Activated T-helper 9 cell treated with anti-CD3 and anti-CD28 coated beads, Interleukin-2, amount 50 U/mL, for 16 hours (primary cell): ENCODE measurements at regions not wholly inside any gene's neighbourhood (a gene's known extent, or its start where the extent isn't known, plus 50 kb on each side); places are given as distances from the start of the nearest gene placed in this dataset.
"Not testable (repeated sequence)": the region's sequence is repeated elsewhere in the genome, so short reads cannot be mapped to it uniquely, and the experiment has no call there.

ENCODE experiments used
- DNase-seq: peaks from one replicate; pipeline ENCODE4 v3.0.0-alpha.2; 2020; ENCODE audit warnings: low read depth

DNA sequence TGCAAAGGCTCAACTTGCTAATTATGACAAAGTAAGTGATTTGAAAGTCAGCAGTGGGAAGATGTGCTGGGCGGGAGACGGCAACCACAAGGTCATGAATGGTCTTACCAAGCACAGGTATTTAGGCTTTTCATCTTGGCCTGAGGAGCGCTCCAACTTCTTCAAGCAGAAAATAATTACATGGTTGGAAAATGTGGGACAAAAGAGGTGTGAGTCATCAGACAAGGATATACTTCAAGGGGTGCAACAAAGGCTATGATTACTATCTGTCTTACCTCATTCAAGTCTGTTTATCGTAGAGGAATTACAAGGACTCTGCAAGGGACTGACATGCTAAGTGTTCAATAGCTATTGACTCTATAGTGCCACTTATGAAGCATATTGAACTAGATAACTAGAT is 2005.7 kb downstream of the MRPL39 start:
- DNase-seq: no peak

DNA sequence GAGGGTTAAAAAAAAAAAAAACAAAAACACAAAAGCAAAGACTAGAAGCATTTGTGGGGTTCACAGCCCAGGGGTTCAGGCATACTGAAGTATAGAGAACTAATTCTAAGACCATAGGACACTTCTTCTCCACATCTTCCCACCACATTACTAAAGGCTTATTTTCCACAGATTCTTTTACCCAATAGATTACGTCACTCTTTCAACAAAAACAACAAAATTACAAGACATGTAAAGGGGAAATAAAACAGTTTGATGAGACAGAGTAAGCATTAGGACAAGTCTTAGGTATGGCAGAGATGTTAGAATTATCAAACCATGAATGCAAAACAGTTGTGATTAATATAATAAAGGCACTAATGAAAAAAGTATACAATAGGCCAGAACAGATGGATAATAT is 2013.7 kb downstream of the MRPL39 start:
- no peak for DNase-seq

DNA sequence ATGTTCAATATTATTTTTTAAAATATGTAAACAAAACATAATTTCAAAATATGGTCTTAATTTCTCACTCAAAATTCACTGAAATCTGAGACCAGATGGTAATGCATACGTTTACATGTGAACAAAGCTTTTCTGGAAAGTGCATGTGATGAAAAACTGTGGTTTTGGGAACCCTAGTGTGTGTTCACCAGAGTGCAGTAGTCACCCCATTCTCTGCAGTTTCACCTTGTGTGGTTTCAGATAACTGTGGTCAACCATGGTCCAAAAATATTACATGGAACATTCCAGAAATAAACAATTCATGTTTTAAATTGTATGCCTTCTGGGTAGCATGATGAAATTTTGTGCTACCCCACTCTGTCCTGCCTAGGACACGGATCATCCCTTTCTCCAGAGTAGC is 2021.9 kb downstream of the MRPL39 start:
- DNase-seq: no peak

DNA sequence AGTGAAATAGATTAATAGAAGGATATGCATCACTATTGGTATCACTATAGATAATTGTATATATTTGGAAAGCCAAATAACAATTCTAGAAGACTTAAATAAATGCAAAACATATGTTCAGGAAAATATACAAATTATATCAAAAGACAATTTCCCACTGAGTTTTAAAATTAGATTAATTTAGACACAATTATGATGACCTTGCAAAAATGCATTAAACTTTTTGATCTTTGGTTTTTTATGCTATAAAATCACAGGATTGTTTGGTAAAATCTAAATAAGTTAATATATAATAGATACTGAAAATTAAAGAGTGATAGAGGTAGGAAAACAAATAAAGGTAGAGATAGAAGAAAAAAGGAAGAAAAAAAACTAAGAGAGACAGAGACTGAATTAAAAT is 2027.7 kb downstream of the MRPL39 start:
- DNase-seq: no peak

DNA sequence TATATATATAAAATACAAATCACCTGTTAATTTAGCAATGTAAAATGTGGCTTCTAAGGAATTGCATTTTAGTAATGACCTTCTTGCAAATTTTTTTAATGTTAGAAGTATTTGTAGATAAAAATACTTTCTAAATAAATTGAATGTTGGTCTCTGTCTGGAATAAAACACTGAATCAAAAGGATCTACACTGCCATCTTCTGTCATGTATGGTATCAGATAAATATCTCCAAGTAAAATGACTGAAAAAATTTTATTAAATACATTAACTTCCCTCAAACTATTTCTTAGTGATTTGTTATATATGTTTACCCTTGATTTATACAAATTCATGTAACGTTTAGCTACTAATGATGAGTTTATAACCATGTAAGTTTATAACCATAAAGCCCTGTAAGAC is 2029.3 kb downstream of the MRPL39 start:
- no peak for DNase-seq

DNA sequence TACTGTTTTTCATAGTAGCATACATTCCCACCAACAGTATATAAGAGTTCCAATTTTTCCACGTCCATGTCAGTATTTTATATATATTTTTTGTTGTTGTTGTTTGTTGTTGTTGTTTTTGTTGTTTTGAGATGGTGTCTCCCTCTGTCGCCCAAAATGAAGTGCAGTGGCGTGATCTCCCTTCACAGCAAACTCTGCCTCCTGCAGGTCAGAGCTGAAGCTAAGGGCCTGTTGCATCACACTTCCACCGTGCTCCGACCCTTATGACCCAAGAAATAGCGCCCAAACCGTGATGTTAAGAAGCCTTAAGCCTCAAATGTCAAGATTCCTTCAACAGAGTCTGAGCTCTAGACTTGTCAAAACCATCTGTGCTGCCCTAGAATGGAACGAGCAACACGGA is 2032.3 kb downstream of the MRPL39 start:
- DNase-seq: no peak

DNA sequence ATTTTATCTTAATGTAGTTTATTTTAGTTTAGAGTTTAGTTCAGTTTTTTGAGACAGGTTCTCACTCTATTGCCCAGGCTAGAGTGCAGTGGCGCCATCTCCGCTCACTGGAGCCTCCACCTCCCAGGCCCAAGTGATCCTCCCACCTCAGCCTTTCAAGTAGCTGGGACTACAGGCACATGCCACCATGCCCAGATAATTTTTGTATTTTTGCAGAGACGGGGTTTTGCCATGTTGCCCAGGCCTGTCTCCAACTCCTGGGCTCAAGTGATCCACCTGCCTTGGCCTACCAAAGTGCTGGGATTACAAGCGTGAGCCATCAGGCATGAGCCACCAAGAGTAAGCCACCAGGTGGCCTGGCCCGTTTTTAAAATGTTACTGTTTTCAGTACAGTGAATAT is 2058.4 kb downstream of the MRPL39 start:
- DNase-seq: not testable (repeated sequence)

DNA sequence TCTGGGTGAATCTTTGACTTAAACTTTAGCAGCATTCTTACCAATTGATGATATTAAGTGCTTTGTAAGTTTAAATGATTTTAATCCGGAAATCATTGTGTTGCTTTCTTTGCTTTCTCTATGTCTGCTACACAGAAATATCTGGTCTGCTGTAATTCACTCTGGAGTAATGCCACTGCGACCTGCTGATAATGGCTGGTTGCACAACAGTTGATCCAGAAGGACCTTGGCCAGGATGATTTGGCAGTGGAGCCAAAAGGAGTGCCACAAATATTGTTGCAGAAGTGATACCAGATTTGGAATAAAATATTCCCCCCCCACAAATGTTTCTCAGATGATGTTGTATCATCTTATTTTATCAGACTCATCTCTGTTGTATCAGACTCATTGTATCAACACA is 2063.9 kb downstream of the MRPL39 start:
- no peak for DNase-seq

DNA sequence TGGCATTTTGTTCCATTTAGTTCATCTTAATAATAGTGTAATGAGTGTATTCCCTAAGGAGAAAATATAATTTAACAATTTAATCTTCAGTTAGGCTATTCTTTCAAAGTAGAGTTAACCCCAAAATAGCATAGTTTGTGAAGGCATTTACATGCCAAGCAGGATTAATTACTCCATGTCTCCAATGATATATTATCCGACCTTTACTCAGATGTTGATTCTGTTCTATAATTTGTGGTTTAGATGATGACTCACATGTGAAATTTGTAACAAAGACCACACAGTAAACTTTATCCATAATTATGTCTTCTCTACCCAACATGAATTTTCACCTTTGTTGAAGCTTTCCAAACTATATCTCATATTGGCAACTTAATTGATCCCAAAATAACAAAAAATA is 2065.2 kb downstream of the MRPL39 start:
- no peak for DNase-seq

DNA sequence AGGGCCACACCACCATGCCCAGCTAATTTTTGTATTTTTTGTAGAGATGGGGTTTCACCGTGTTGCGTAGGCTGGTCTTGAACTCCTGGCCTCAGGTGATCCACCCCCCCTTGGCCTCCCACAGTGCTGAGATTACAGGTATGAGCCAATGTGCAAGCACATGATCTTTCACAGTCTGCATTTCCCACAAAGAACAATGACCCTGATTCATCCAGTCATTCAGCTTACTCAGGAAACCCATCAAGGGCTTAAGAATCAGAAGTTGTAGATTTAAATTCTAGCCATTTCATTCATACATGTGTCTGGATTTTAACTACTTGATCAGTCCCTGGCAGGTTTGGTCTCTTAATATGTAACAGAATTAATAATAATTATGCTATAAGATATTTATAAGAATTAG is 2065.7 kb downstream of the MRPL39 start:
- DNase-seq: no peak

DNA sequence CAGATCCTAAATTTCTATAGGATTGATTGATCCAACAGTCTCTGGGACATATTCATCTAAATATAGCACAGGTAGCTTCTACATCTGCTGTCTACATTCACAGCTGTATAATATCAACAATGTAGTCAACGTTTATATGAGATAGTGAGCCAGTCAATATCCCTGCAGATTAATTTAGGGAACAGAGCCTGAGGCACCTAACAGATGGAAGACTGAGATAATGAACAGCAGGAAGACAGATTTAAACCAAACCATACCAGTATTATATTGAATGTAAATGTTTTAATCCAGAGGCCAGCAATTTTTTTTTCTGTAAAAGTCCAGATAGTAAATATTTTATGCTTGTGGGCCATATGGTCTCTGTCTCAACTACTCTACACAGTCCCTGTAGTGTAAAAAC is 2072.4 kb downstream of the MRPL39 start:
- DNase-seq: no peak

DNA sequence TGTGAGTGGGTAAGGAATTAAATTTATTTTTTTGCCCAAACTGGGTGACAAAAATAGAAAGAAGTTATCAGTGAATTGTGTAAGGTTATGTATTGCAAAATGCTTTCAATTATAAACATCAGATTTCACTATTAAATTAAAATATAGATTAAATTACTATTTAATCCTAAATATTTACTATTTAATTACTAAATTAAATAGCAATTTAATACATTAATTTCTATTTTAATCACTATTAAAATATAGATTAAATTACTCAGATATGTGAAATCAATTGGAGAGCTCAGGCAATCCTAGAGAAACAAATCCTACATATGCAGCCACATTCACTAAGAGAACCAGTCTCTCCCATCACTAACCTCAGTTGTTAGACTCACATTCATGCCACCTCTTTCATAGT is 2075.8 kb downstream of the MRPL39 start:
- no peak for DNase-seq

DNA sequence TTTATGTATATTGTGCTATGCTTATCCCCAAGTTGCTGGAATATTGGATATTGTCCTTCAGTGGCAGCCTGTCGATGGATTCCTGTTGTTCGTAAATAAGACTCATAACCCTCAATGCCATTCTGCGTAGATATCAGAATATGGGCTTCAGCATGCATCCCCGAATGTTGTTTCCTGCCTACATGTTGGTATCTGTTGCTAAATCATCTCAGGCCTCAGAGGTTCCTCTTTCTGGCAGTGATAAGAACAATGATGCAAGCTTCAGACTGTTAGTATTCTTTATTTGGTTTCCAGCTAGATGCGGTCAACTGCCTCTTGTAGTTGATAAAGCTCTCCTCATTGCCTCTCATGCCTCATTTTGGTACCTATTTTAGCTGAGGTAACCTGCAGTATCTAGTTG is 2082.6 kb downstream of the MRPL39 start:
- DNase-seq: no peak

DNA sequence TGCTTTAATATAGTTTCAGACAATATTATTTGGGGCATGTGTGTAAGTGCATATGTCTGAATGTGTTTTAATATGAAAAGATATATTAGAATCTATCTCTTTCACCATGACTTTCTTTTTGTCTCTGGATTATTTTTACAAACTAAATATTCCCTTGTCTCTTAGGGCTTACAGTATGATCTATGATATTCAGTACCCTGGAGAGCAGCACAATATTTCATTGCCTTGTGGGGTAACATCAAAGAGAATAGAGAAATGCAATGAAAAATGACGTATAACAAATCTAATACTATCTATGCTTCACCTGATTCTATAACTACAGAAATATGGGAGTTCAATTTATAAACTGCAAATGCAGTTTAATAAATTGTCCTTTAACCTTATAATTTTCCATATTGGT is 2084.5 kb downstream of the MRPL39 start:
- DNase-seq: no peak

DNA sequence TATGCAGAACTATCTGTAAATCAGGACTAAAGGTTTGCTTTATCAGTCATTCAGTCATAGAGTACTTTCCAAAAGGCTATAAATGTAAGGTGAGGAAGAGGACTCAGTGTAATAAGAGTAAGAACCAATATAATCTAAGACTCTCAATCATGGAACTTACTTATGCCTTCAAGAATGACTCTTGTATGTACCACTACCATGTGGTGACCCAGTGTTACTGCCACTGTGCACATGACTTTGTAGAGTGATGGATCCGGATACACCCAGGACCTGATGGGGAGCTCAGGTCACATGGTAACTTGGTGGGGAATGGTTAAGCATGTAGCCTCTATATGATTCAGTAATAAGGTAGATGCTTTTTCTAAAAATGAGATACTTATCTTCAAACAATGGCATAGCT is 2099.8 kb downstream of the MRPL39 start:
- DNase-seq: no peak

DNA sequence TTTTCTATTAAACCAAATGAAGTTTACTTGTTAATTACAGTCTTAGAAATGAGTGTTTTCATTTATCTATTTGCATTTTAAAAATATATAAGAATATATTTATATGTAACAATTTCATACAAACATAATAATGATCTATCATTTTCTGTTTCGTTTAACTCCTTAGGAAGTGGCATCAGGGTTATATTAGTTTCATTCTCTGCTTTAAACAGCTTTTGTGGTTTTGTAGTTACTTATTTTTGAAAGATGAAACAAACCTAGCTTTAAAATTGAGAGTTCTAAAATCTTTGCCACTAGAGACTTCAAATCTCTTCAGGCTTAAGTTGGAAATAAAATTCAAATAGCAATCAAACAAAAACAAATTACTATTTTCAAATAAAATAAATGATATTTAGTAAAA is 2110.6 kb downstream of the MRPL39 start:
- no peak for DNase-seq

DNA sequence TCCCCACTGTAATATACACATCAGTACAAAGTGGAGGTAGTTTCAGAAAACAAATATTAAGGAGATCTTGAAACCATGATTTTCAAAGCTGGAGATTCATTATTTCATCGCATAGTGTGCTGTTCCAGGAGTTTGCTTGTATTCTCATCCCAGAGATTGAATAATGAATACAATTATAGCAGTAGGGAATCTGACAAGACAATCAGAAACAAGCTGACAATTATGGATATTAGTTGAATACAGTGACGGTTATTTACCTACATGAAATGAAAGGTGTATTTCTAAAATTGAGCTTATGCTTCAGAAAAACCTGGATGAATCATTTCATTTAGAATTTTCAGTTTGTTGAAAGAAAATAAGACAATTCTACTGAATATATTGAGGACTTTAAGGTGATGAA is 2119.0 kb downstream of the MRPL39 start:
- DNase-seq: no peak

DNA sequence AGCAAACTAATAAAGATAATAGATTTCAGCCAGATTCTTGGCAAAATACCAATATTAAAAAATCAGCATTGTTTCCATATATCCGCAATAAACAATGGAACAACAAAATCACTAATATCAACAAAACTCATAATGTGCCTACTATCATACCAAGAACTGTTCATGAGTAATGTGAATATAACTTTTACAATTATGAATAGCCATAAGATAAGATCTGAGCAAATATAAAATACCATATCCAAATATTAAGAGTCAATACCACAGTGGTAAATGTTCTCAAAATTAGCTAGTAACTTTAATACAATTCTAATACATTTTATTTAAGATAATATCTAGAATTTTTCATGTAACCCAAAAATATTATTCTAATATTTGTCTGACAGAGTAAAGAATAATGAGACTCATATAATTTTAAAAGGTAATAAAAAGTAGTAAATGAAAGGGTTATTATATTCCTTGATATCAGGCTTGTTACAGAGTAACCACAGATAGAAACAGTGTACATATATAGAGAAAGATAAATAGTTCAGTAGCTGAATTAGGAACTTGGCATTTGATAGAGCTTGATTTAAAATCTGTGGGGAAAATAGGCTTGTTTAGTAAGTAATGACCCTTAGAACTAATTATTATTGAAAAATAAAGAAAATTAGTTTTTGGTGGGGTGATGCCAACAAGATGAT is 2126.6 kb downstream of the MRPL39 start:
- no peak for DNase-seq

DNA sequence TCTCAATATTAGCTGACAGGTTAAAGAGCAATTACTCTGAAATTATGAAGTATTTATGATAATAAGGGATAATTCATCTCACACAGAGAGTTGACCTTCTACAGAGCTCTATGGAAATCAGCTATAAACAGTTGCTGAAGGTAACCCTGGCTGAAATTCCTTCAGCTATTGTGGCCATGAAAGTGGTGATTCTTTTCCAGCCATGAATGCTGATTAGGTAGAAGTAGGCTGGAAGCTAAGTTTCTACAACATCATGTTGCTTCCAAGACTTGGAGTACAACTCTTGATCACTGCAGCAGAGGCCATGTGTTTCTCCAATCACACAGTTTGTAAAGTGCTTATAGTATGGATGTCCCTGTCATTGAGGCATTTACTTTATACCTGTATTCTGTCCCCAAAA is 2128.9 kb downstream of the MRPL39 start:
- DNase-seq: no peak

DNA sequence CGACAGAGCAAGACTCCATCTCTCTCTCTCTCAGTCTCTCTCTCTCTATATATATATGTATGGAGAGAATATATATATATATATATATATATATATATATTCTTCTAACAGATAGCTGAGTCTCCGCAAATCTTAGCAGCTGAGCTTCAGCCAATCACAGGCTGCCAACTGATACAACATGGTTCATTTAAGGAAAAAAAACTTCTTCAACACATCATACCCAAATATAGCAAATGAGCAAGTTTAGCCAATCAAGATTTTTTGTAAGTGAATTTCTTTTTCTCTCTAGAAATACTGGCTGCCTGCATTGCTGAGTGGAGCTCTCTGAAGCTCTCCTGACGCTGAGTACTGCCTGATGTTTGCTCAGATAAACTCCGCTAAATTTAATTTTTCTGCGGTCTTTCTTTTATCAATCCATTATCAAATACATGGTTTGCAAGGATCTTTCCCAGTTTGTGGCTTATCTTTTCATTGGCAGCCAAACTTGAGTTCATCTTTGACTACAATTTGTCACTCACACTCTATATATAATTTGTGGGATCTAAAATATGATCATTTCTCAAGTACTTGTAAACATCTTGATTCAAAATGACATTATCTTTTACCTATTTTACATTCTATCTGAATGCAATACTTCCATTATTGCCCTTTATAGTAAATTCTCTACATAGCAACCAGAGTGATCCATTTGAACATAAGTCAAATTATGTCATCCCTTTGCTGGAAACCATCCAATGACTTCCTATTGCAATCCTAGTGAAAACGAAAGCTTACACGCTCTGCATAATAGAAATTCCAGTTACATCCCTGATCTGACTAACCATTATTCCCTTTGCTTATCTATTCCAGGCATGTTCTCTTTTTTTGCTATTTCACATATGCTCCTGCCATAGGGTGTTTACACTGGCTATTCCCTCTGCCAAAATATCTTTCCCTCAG is 2131.7 kb downstream of the MRPL39 start:
- DNase-seq: no peak

DNA sequence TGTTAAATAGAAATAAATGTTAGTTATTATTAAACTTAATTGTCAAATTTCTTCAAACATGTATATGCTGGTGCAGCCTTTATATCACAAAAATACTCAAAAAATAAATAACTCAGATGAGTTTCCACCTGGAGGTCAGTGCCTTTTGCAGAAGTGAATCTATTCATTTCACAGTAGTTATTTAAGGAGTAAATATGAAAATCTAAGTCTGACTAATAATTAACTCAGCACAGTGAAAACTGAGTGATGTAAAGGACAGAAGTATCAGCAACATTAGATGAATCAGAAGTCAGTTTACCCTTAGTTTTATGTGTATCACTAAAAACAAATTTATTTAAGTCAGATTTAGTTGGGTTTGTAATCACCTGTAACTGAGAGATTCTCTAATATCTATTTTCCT is 2135.4 kb downstream of the MRPL39 start:
- no peak for DNase-seq

DNA sequence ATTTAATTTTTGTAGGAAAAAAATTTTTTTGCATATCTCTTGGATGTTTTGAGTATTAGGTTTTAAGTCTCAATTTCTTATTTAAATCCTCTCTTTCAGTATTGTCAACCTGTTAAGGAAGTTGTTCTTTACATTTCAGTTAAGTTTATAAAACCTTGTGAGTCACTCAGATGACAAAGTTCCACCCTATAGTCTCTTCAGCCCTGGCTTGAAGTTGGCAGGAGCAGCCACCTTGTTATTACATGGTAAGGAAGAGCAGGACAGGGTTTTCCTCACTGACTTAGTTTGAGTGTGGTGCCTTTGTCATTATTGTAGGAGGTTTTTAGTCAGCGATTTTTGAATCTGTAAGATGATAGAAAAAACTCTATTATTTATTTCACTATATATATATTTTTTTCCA is 2143.9 kb downstream of the MRPL39 start:
- no peak for DNase-seq

DNA sequence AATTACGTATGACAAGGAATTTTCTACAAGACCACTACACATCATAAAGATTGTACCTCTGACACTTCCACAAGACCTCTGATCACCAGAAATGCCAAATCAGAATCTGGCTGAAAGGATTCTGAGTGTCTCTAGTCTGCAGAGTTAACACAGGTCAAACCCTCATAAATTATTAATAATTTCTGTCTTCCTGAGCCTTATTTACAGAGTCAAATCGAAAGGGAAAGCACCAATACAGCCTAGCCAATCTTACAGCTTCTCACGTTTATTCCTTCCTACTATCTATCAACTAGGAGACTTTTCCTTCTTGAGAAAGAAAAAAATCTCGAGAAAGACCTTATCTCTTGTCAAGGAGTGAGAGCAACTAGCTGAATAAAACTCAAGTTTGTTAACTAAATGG is 2151.6 kb downstream of the MRPL39 start:
- DNase-seq: no peak
